Superior temporal gyrus (tissue), 1 donor: ENCODE measurements at regions not wholly inside any gene's neighbourhood (a gene's known extent, or its start where the extent isn't known, plus 50 kb on each side); places are given as distances from the start of the nearest gene placed in this dataset.
"Not testable (repeated sequence)": the region's sequence is repeated elsewhere in the genome, so short reads cannot be mapped to it uniquely, and the experiment has no call there.

Experiments used
- DNase-seq: peaks from one replicate; pipeline ENCODE4 v3.0.0-alpha.2; 2016; ENCODE audit errors: extremely low spot score

- peak; percentile 37 for DNase-seq
Observed at GRCh38 chr10:118870467-118871243, 115.9 kb upstream of the CACUL1 start.

- no peak for DNase-seq
Observed at GRCh38 chr10:118871244-118871865, 116.6 kb upstream of the CACUL1 start.

GRCh38 chr10:118873091-118873737 lies 118.4 kb upstream of the CACUL1 start:
- no peak for DNase-seq

- DNase-seq, result no peak
Observed at GRCh38 chr10:118873738-118874105, 119.0 kb upstream of the CACUL1 start.

- no peak for DNase-seq
Observed at GRCh38 chr10:118874171-118874570, 119.4 kb upstream of the CACUL1 start.

- DNase-seq, result no peak
Observed at GRCh38 chr10:118875087-118875486, 120.3 kb upstream of the CACUL1 start.

GRCh38 chr10:118882741-118883140 lies 128.0 kb upstream of the CACUL1 start:
- DNase-seq, result no peak

- DNase-seq, result no peak
Observed at GRCh38 chr10:118892255-118892654, 137.3 kb upstream of the NANOS1 start.

- DNase-seq, result not testable (repeated sequence)
Observed at GRCh38 chr10:118894891-118895290, 134.6 kb upstream of the NANOS1 start.

GRCh38 chr10:118900617-118901016 lies 128.9 kb upstream of the NANOS1 start:
- DNase-seq, result no peak

GRCh38 chr10:118901380-118901779 lies 128.1 kb upstream of the NANOS1 start:
- DNase-seq, result no peak

GRCh38 chr10:118901906-118902305 lies 127.6 kb upstream of the NANOS1 start:
- DNase-seq, result no peak

GRCh38 chr10:118902656-118903055 lies 126.9 kb upstream of the NANOS1 start:
- DNase-seq, result not testable (repeated sequence)

GRCh38 chr10:118903251-118903650 lies 126.3 kb upstream of the NANOS1 start:
- no peak for DNase-seq

- no peak for DNase-seq
Observed at GRCh38 chr10:118903691-118904090, 125.8 kb upstream of the NANOS1 start.

- no peak for DNase-seq
Observed at GRCh38 chr10:118904286-118904685, 125.2 kb upstream of the NANOS1 start.

- DNase-seq, result no peak
Observed at GRCh38 chr10:118907051-118907450, 122.5 kb upstream of the NANOS1 start.

- no peak for DNase-seq
Observed at GRCh38 chr10:118908557-118909256, 120.8 kb upstream of the NANOS1 start.

- no peak for DNase-seq
Observed at GRCh38 chr10:118910702-118911101, 118.8 kb upstream of the NANOS1 start.

- no peak for DNase-seq
Observed at GRCh38 chr10:118911363-118911762, 118.2 kb upstream of the NANOS1 start.

GRCh38 chr10:118912961-118913600 lies 116.4 kb upstream of the NANOS1 start:
- no peak for DNase-seq

GRCh38 chr10:118913825-118914224 lies 115.7 kb upstream of the NANOS1 start:
- DNase-seq, result no peak
